ENCODE measurements at regions not wholly inside any gene's neighbourhood (a gene's known extent, or its start where the extent isn't known, plus 50 kb on each side); places are given as distances from the start of the nearest gene placed in this dataset.

DNA sequence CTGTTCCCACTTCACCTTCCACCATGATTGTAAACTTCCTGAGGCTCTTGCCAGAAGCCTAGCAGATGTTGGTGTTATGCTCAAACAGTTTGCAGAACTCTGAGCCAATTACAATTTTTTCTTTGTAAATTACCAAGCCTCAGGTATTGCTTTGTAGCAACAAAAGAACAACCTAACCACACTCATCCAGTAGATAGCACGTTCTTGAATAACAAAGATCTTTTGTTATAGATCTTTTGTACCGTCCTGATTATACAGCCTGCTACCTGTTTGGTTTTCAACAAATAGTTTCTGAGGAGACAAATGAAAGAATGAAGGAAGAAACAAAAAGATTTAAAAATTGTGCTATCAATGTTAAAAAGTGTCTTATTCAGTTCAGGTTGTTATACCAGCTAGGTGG is 474.7 kb upstream of the ALCAM start:
- dilution Hi-C loops (cut with MboI; ENCODE audit: extremely low pct_ligation_motif_present, low sequenced_read_pairs), result no loop called here
- H2AFZ ChIP-seq (ENCODE audit: control insufficient read depth, low read length), result no peak overlapping the region

GRCh38 chr3:104896624-104897023 is 470.1 kb upstream of the ALCAM start:
- H3K4me2 ChIP-seq (ENCODE audit: control insufficient read depth, extremely low read depth, insufficient read depth, low read depth, low read length), result no peak overlapping the region
- H3K79me2 ChIP-seq (ENCODE audit: control insufficient read depth, insufficient read depth, low read length), result no peaks in the 10 kb centered on the region
- H3K27ac ChIP-seq (ENCODE audit: control insufficient read depth, insufficient read depth, low read length), result no peak overlapping the region
- no peaks in the 10 kb centered on the region for H3K9me1 ChIP-seq (ENCODE audit: control insufficient read depth, extremely low read depth, insufficient read depth, low read length)
- dilution Hi-C loops (cut with MboI; ENCODE audit: extremely low pct_ligation_motif_present, low sequenced_read_pairs), result no loop called here
- H3K36me3 ChIP-seq (ENCODE audit: control insufficient read depth in 2 of 2, extremely low read depth in 1 of 2, insufficient read depth in 2 of 2, low read length in 2 of 2), result no peaks in the 10 kb centered on the region
- no peaks in the 10 kb centered on the region for H3K27me3 ChIP-seq (ENCODE audit: control insufficient read depth, extremely low read depth, insufficient read depth, low read length)
- H3K4me3 ChIP-seq (ENCODE audit: control insufficient read depth in 2 of 3, extremely low read depth in 1 of 3, insufficient read depth in 2 of 3, low read depth in 1 of 3, low read length in 3 of 3), result no peak overlapping the region
- no peaks in the 10 kb centered on the region for H3K9me3 ChIP-seq (ENCODE audit: control insufficient read depth, low read depth, low read length)
- H3K9ac ChIP-seq (ENCODE audit: control insufficient read depth, extremely low read depth, insufficient read depth, low read length), result no peak overlapping the region
- H3K4me1 ChIP-seq (ENCODE audit: control insufficient read depth, extremely low read depth, insufficient read depth, low read length), result no peaks in the 10 kb centered on the region
- DNase-seq (ENCODE audit: low read depth, low spot score) (no peak), FAIRE-seq (no peak)
- no peaks in the 10 kb centered on the region for H4K20me1 ChIP-seq (ENCODE audit: control insufficient read depth, extremely low read depth, insufficient read depth, low read length)
- no peak overlapping the region for H2AFZ ChIP-seq (ENCODE audit: control insufficient read depth, low read length)
- TF ChIP-seq EZH2 (IDR thresholded peaks at IDR 0.05; ENCODE audit: low read length), result no peak
- TF ChIP-seq CTCF (optimal IDR thresholded peaks at IDR 0.05 in 1 of 3, IDR thresholded peaks at IDR 0.05 in 1 of 3, conservative IDR thresholded peaks at IDR 0.05 in 1 of 3; ENCODE audit: extremely low read depth in 1 of 3, insufficient read depth in 2 of 3, low read length in 3 of 3), result no peak

More for the DNA sequence above, 474.7 kb upstream of the ALCAM start:
- TF ChIP-seq CTCF (optimal IDR thresholded peaks at IDR 0.05 in 1 of 3, IDR thresholded peaks at IDR 0.05 in 1 of 3, conservative IDR thresholded peaks at IDR 0.05 in 1 of 3; ENCODE audit: extremely low read depth in 1 of 3, insufficient read depth in 2 of 3, low read length in 3 of 3) (no peak), EZH2 (IDR thresholded peaks at IDR 0.05; ENCODE audit: low read length) (no peak)
- Histone ChIP-seq H3K4me2 (ENCODE audit: control insufficient read depth, extremely low read depth, insufficient read depth, low read depth, low read length) (no peak overlapping the region), H3K27ac (ENCODE audit: control insufficient read depth, insufficient read depth, low read length) (no peak overlapping the region), H3K9me1 (ENCODE audit: control insufficient read depth, extremely low read depth, insufficient read depth, low read length) (no peaks in the 10 kb centered on the region), H3K27me3 (ENCODE audit: control insufficient read depth, extremely low read depth, insufficient read depth, low read length) (no peaks in the 10 kb centered on the region), H3K9me3 (ENCODE audit: control insufficient read depth, low read depth, low read length) (no peaks in the 10 kb centered on the region), H3K9ac (ENCODE audit: control insufficient read depth, extremely low read depth, insufficient read depth, low read length) (no peak overlapping the region), H3K36me3 (ENCODE audit: control insufficient read depth in 2 of 2, extremely low read depth in 1 of 2, insufficient read depth in 2 of 2, low read length in 2 of 2) (no peaks in the 10 kb centered on the region), H3K4me3 (ENCODE audit: control insufficient read depth in 2 of 3, extremely low read depth in 1 of 3, insufficient read depth in 2 of 3, low read depth in 1 of 3, low read length in 3 of 3) (no peak overlapping the region), H3K4me1 (ENCODE audit: control insufficient read depth, extremely low read depth, insufficient read depth, low read length) (no peaks in the 10 kb centered on the region), H4K20me1 (ENCODE audit: control insufficient read depth, extremely low read depth, insufficient read depth, low read length) (no peaks in the 10 kb centered on the region), H3K79me2 (ENCODE audit: control insufficient read depth, insufficient read depth, low read length) (no peaks in the 10 kb centered on the region)
- FAIRE-seq (no peak), DNase-seq (ENCODE audit: low read depth, low spot score) (no peak)
